IMR-90 (cell line): ENCODE measurements at regions not wholly inside any gene's neighbourhood (a gene's known extent, or its start where the extent isn't known, plus 50 kb on each side); places are given as distances from the start of the nearest gene placed in this dataset.

Experiments used
- CTCF ChIP-seq: conservative IDR thresholded peaks from 2 replicates; pipeline ENCODE4 v1.5.1; 2012; ENCODE audit warnings: mild to moderate bottlenecking, low read depth, low read length, improper control_type of control experiment
- MAZ ChIP-seq: IDR thresholded peaks from 2 replicates; pipeline ENCODE4 v1.6.1; 2012; ENCODE audit warnings: low read depth, mild to moderate bottlenecking, low read length, improper control_type of control experiment, moderate library complexity, borderline replicate concordance
- POLR2A ChIP-seq: IDR thresholded peaks from 2 replicates; pipeline ENCODE4 v1.6.1; 2012; ENCODE audit warnings: mild to moderate bottlenecking, low read depth, low read length
- RAD21 ChIP-seq: IDR thresholded peaks from 2 replicates; pipeline ENCODE4 v1.6.1; 2012; ENCODE audit warnings: low read length, improper control_type of control experiment
- RCOR1 ChIP-seq: IDR thresholded peaks from 2 replicates; pipeline ENCODE4 v1.6.1; 2012; ENCODE audit warnings: mild to moderate bottlenecking, low read length, improper control_type of control experiment; ENCODE audit not compliant: insufficient replicate concordance

GRCh38 chr1:5596651-5597050 is 395.6 kb downstream of the NPHP4 start:
- TF ChIP-seq CTCF (no peak), POLR2A (no peak), MAZ (no peak), RAD21 (no peak), RCOR1 (no peak)
